Left cardiac atrium (tissue), 4 donors: ENCODE measurements at regions not wholly inside any gene's neighbourhood (a gene's known extent, or its start where the extent isn't known, plus 50 kb on each side); places are given as distances from the start of the nearest gene placed in this dataset.

Source experiments
- ATAC-seq, 2 donors: fragments of 200-7000 bp; cut with Tn5 transposase; one replicate each; pipeline ENCODE4 v1.9.1; 2020; ENCODE audit warnings: mild to moderate bottlenecking in 2 of 2, moderate library complexity in 2 of 2
- DNase-seq: peaks from one replicate; pipeline ENCODE4 v3.0.0-alpha.2; 2020
- intact Hi-C, 2 donors: fragments of 100-400 bp; cut with DNase I; formaldehyde crosslinking; loops; one replicate each; pipeline versions ENCODE4 v1.14.1 to v1.15.1; 2022 to 2023
- donor health status: DM: no; HTN: yes; CAD: no.
- donor health status: DM: no; HTN: yes; CAD: no; lungs with severe emphysema.
- donor health status: DM: yes; HTN: yes; CAD: no.
- donor health status: Dilated cardiomyopathy.

DNA sequence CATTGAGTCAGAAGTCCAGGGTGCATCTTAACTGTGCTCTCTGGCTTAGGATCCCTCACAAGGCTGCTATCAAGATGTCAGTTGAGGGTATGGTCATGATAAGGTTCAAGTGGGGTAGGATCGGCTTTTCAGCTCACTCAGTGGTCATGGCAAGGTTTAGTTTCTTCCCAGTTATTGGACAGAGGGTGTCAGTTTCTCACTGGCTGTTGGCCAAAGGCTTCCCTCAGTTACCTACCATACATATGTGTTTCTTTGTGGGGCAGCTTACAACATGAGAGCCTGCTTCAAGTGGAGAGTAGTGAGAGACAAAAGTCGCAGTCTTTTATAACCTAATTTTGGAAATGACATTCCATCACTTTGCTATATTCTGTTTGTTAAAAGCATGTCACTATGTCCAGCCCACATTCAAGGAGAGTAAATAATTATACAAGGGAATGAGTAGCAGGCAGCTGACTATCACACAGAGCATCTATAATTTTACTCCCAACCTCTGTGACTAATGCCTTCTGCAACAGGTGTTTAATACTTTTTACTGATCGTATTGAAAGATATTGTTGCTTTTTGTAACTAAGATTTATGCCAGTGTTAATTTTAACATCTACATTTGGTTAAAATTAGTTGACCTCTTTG lies 572.8 kb upstream of the FBXO33 start:
- intact Hi-C loops, result no loop called here
- no peak for ATAC-seq
- DNase-seq, result no peak

GRCh38 chr14:40003773-40004172 lies 571.5 kb upstream of the FBXO33 start:
- intact Hi-C loops, result no loop called here
- DNase-seq (no peak), ATAC-seq (no peak)

GRCh38 chr14:39998854-39999253 lies 566.6 kb upstream of the FBXO33 start:
- intact Hi-C loops, result no loop called here
- ATAC-seq, result no peak
- DNase-seq, result no peak

DNA sequence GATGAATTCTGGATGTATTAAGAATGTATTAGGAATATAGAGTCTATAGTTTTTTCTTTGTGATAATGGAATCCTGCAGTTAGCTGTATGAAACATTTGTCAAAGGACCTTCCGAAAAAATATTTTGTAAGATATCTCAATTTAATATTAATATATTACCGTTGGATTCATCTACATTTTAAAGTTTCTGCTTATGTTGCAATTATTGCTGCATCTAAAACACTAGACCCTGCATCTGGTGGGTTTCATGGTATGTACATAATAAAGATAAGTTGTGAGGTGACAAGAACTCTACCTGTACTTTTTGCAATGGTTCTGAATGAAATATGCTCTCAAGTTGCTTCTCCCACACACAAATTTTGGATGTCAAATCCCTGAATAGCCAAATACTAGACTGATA lies 565.9 kb upstream of the FBXO33 start:
- no peak for DNase-seq
- intact Hi-C loops, result no loop called here
- ATAC-seq, result no peak

DNA sequence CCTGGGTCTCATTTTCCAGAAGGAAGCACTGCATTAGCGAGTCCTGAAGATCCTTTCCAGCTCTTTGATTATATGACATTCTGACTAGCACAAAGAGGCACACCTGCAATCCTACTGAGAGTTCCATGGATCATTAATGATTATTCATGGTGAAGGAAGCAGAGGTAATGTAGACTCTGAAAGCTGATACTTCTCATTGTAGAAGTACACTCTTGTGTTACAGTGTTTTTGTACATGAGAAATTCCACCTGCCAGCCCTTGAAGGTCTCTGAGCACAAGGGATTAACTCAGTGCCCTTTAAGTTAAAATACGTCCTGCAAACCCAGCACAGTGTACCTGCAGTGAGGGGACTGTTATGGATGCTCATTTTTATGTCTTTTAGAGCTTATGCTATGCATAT lies 558.8 kb upstream of the FBXO33 start:
- intact Hi-C loops, result no loop called here
- no peak for ATAC-seq
- no peak for DNase-seq

DNA sequence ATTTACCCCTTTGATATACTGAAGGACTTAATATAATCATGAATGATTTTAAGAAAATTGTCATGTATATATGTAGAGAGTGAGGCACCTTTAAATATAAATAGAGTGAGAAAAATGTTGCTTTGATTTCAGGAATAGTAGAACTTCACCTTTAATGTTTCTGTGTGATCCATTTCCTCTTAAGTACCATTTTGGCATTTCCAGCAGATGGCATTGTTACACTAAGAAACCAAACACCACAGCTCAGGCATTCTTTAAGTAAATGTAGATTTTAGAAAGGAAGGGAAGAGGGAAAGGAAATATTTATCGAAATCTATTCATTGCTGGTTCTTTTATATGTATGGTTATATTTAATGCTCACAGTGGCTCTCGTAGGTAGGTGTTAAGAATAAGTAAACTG lies 556.7 kb upstream of the FBXO33 start:
- intact Hi-C loops, result no loop called here
- DNase-seq, result no peak
- no peak for ATAC-seq

DNA sequence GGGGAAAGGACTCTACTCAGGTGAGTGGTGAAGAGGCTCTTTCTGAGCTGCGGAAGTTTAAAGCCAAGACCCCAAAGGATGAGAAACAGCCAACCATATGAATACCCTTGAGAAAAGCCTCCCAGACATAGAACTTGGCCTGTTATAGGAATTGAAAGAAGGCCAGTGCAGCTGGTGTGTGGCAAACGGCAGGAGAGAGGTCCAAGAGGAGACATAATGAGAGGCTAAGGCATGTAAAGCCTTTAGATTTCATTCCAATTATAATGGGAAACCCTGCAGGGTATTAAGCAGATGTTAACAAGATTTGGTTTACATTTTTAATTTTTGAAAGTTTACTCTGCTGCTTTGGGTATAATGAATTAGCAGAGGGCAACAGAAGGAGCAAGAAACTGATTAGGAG lies 552.1 kb upstream of the FBXO33 start:
- ATAC-seq (no peak), DNase-seq (no peak)
- intact Hi-C loops, result no loop called here

- DNase-seq (no peak), ATAC-seq (no peak)
- intact Hi-C loops, result no loop called here
Observed at GRCh38 chr14:39977198-39977597, 545.0 kb upstream of the FBXO33 start.

DNA sequence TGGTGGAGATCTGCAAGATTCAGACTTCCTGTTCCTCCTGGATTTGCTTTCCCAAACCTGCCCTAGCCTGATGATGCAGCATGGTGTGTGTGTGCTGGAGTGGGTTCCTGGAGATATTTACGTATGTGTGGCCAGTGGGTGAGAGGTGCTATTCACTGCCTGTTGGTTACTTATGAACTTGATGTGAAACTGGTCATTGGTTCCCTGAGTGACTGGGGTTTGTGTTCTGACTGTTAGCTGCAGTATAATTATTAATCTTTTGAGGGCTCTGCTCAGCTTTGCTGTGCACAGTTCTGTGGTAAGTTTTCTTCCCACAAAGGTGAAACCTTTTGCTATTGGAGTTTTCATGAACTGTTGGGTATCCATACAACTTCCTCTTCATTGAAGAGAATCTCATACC lies 541.8 kb upstream of the FBXO33 start:
- no peak for ATAC-seq
- no peak for DNase-seq
- intact Hi-C loops, result no loop called here

DNA sequence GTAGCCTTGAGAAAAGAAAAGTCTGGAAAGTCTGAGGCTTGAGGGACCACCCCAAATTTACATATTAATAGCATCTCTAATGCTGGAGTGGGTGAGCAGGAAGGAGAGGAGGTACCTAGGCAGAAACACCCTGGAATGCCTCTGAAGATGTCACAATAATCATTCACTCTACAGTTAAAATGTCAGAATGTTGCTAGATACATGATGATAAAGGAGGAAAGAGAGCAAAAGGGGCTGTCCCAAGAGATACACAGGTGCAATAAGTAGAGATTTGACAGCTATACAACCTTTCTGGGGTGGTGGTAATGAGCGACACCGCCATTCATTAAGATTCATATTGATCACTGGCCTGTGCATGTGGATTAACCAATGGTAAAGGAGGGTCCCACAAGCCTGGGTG lies 540.5 kb upstream of the FBXO33 start:
- intact Hi-C loops, result no loop called here
- ATAC-seq, result no peak
- DNase-seq, result no peak

- DNase-seq, result no peak
- ATAC-seq, result no peak
- intact Hi-C loops, result no loop called here
Observed at GRCh38 chr14:39967885-39968284, 535.7 kb upstream of the FBXO33 start.

DNA sequence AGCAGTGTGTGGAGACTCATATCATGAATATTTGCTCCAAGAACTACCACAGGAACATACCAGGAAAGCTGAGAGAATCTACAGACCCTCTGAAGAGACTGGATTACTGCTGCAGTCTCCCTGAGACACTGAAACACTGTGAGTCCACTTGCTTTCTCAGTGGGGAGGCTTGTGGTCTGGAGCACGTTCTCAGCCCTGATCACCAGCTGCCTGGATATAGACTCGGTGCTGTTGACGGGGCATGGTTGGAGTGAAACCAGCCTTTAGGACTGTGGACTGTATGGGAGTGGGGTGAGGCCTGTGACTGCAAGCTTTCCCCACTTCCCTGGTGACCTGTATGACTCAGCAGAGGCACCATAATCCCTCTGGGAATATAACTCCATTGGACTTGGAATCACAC lies 525.8 kb upstream of the FBXO33 start:
- DNase-seq (no peak), ATAC-seq (no peak)
- intact Hi-C loops, result no loop called here

- intact Hi-C loops, result no loop called here
- ATAC-seq (no peak), DNase-seq (no peak)
Observed at GRCh38 chr14:39957290-39957689, 525.1 kb upstream of the FBXO33 start.

DNA sequence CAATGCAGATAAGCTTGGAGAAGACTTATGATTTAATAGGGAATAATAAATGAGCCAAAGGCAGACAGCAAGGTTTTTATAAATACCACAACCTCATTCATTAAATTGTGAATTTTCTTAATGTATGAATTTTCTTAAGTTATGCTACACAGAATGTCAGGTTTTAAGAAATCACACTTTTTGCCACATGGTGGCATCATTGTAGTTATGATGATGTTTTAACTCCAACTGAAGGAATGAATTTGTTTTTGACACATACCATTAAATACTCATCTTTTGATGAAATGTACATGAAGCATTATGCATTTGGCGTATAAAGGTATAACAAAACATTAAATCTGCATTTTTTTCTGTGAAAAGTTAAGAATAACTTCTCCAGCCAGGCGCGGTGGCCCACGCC lies 524.1 kb upstream of the FBXO33 start:
- DNase-seq, result no peak
- ATAC-seq, result no peak
- intact Hi-C loops, result no loop called here

DNA sequence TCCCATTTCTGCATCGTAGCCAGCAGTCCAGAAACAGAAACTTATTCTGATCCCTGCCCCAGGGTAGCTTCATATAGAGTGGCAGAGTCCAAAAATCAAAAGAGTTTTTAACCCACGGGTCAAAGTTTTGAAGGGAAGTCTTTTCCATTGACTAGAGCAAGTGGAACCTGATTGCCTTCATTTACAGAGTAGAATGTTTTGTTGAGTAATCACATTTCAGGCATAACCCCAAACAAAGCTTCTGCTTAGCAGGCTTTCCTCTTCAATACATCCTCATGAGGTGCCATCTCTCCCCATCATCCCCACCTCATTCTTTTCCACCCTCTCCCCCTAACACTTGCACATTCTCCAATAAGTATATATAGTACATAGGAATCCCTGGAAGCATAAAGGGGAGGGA lies 516.0 kb upstream of the FBXO33 start:
- DNase-seq (no peak), ATAC-seq (no peak)
- intact Hi-C loops, result no loop called here

DNA sequence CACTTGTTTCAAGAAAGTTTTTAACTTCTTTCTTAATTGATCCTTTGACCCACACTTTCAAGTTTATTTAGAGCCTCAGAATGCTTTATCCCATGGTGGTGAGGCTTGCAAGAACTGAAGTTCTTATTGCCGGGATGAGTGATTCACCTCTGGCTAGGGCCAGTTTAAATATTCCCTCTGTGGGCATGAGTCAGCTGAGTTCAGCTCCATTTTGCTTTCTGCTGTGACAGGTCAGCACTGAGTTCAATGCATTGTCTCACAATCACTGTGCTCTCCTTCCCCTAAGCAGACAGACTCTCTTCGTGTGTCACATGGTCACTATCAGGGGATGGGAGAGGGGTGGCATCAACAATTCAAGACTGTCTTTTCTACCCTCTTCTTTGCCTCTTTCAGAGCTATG lies 514.6 kb upstream of the FBXO33 start:
- ATAC-seq (no peak), DNase-seq (no peak)
- intact Hi-C loops, result no loop called here

GRCh38 chr14:39939023-39939422 lies 506.8 kb upstream of the FBXO33 start:
- intact Hi-C loops, result no loop called here
- ATAC-seq (no peak), DNase-seq (no peak)

- DNase-seq, result no peak
- intact Hi-C loops, result no loop called here
- ATAC-seq, result no peak
Observed at GRCh38 chr14:39912192-39913100, 480.2 kb upstream of the FBXO33 start.

DNA sequence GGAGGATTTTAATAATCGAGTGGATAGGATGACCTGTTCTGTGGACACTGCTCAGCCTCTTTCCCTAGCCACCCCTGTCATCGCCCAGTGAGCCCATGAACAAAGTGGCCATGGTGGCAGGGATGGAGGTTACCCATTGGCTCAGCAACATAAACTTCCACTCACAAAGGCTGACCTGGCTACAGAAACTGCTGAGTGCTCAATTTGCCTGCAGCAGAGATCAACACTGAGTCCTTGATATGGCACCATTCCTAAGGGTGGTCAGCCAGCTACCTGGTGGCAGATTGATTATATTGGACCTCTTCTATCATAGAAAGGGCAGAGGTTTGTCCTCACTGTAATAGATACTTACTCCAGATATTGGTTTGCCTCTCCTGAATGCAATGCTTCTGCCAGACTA lies 465.4 kb upstream of the FBXO33 start:
- DNase-seq (no peak), ATAC-seq (no peak)
- intact Hi-C loops, result no loop called here

DNA sequence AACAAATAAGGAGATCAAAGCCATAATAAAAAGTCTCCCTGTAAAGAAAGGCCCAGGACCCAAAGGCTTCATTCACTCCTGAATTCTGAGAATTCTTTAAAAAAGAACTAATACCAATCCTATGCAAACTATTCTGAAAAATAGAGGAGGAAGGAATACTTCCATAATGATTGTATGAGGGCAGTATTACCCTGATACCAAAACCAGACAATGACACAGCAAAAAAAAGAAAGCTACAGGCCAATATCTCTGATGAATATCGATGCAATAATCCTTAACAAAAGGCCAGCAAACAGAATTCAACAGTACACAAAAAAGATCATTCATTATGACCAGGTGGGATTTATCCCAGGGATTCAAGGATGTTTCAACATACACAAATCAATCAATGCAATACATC lies 457.8 kb upstream of the FBXO33 start:
- intact Hi-C loops, result no loop called here
- DNase-seq (no peak), ATAC-seq (no peak)

DNA sequence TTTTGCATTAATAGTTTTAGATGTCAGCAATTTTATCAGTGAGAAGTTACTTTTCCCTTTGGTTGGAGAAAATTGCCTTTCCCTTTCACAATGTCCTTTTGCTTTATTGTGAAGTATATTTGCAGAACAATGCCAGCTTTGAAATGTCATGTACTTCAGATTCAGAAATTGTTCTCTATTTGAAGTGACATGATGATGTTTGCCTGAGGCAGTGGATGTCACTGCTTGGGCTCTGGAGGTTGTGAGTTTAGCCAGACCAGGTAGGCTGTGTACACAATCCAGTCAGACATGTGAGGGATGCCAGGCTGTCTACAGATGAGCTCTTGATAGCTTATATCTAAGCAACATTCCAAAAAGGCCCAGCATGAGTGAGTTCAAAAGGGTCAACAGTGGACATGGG lies 451.9 kb upstream of the FBXO33 start:
- no peak for ATAC-seq
- intact Hi-C loops, result no loop called here

More for the DNA sequence above, 451.9 kb upstream of the FBXO33 start:
- no peak for DNase-seq
